ENCODE measurements at regions not wholly inside any gene's neighbourhood (a gene's known extent, or its start where the extent isn't known, plus 50 kb on each side); places are given as distances from the start of the nearest gene placed in this dataset.

DNA sequence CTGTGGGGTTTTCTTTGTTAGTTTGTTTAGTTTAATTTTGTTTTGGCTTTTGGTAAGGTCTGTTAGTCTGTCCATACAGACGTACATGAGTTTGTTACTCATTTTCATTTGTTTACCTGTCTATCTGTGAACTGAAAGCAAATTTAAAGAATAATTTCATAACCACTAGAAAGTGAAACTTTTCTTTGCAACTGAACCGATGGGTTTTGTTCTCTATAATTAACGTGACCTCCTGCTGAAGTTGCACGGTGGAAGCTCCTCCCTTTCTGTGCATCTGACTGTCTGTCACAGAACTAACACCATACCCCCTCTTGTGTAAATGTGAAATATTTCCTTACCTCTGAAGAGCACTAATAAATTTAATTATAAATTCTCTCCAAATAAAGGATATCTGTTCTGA, 595.5 kb downstream of the GALC start:
- intact Hi-C loops (cut with micrococcal nuclease; ENCODE audit: unreplicated experiment) (no loop called here), in situ Hi-C loops (cut with MboI) (no loop called here)
- Histone ChIP-seq H3K27me3 (replicated peaks in 1 of 2; ENCODE audit: control insufficient read depth in 2 of 2, insufficient read depth in 2 of 2, low read length in 1 of 2) (no peaks in the 10 kb centered on the region), H3K4me3 (no peak overlapping the region), H3K4me2 (ENCODE audit: control insufficient read depth, insufficient read depth) (no peak overlapping the region), H3K4me1 (ENCODE audit: control insufficient read depth, insufficient read depth, low read length) (no peaks in the 10 kb centered on the region), H3K9me3 (replicated peaks; ENCODE audit: control insufficient read depth, insufficient read depth, low read length) (no peaks in the 10 kb centered on the region), H3K27ac (ENCODE audit: control insufficient read depth, insufficient read depth) (no peak overlapping the region), H3K79me2 (ENCODE audit: control insufficient read depth, insufficient read depth, low read length) (no peaks in the 10 kb centered on the region), H4K20me1 (ENCODE audit: control insufficient read depth, insufficient read depth) (no peaks in the 10 kb centered on the region), H3K9ac (ENCODE audit: control insufficient read depth, insufficient read depth, low read length) (no peak overlapping the region), H3K36me3 (ENCODE audit: control insufficient read depth in 2 of 2, insufficient read depth in 2 of 2, low read length in 1 of 2) (no peaks in the 10 kb centered on the region), H2AFZ (ENCODE audit: control insufficient read depth, low read depth, low read length) (no peak overlapping the region)
- ATAC-seq (peak; percentile 95), FAIRE-seq (no peak), DNase-seq (ENCODE audit: low read depth, low spot score) (no peak)
- ChIA-PET RAD21 (ENCODE audit: unreplicated experiment) (interaction anchor here (1.0 kb wide), 1 partner anchor 218 kb away, joined by 3 read pairs; no protein-coding TSS in a partner anchor), CTCF (interaction anchor here (1.0 to 1.6 kb wide), 3 partner anchors 10 to 348 kb away, joined by 3 read pairs; no protein-coding TSS in a partner anchor), SMC1A (ENCODE audit: uncharacterized antibody, unreplicated experiment) (interaction anchor here (0.6 to 1.2 kb wide), 5 partner anchors 8 to 1335 kb away, joined by 3 read pairs; no protein-coding TSS in a partner anchor), POLR2A (no interaction called here)
- no TSS peak for BruUV-seq (replicated peaks)
- WGBS (ENCODE audit: insufficient coverage, insufficient replicate concordance, low lambda C conversion rate, missing lambda C conversion rate) = 23% methylated on average over 4 of the region's 4 CpGs
- no peak for TF ChIP-seq NFXL1 (IDR thresholded peaks at IDR 0.05; ENCODE audit: borderline replicate concordance)
- TF ChIP-seq SUZ12 (IDR thresholded peaks at IDR 0.05; ENCODE audit: unreplicated experiment) = no peak
- peak; percentile 24; the same call in 1 of the 2 replicates for TF ChIP-seq ATF7 (IDR thresholded peaks at IDR 0.05; ENCODE audit: low read depth)
- no peak for TF ChIP-seq CEBPB (IDR thresholded peaks at IDR 0.05; ENCODE audit: borderline replicate concordance in 1 of 2, low read depth in 2 of 2, low read length in 2 of 2)
- no peak for TF ChIP-seq BMI1 (IDR thresholded peaks at IDR 0.05; ENCODE audit: borderline replicate concordance)
- TF ChIP-seq RELA (IDR thresholded peaks at IDR 0.05; ENCODE audit: borderline replicate concordance, partially characterized antibody) = no peak
- TF ChIP-seq ZNF24 (IDR thresholded peaks at IDR 0.05) = no peak
- TF ChIP-seq, protein P1, sequence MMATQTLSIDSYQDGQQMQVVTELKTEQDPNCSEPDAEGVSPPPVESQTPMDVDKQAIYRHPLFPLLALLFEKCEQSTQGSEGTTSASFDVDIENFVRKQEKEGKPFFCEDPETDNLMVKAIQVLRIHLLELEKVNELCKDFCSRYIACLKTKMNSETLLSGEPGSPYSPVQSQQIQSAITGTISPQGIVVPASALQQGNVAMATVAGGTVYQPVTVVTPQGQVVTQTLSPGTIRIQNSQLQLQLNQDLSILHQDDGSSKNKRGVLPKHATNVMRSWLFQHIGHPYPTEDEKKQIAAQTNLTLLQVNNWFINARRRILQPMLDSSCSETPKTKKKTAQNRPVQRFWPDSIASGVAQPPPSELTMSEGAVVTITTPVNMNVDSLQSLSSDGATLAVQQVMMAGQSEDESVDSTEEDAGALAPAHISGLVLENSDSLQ (IDR thresholded peaks at IDR 0.05) = peak; percentile 89
- TF ChIP-seq, protein P2, sequence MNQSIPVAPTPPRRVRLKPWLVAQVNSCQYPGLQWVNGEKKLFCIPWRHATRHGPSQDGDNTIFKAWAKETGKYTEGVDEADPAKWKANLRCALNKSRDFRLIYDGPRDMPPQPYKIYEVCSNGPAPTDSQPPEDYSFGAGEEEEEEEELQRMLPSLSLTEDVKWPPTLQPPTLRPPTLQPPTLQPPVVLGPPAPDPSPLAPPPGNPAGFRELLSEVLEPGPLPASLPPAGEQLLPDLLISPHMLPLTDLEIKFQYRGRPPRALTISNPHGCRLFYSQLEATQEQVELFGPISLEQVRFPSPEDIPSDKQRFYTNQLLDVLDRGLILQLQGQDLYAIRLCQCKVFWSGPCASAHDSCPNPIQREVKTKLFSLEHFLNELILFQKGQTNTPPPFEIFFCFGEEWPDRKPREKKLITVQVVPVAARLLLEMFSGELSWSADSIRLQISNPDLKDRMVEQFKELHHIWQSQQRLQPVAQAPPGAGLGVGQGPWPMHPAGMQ (IDR thresholded peaks at IDR 0.05; ENCODE audit: borderline replicate concordance) = no peak
- TF ChIP-seq CHD1 (IDR thresholded peaks at IDR 0.05; ENCODE audit: low read depth, low read length) = no peak
- TF ChIP-seq, protein P3, sequence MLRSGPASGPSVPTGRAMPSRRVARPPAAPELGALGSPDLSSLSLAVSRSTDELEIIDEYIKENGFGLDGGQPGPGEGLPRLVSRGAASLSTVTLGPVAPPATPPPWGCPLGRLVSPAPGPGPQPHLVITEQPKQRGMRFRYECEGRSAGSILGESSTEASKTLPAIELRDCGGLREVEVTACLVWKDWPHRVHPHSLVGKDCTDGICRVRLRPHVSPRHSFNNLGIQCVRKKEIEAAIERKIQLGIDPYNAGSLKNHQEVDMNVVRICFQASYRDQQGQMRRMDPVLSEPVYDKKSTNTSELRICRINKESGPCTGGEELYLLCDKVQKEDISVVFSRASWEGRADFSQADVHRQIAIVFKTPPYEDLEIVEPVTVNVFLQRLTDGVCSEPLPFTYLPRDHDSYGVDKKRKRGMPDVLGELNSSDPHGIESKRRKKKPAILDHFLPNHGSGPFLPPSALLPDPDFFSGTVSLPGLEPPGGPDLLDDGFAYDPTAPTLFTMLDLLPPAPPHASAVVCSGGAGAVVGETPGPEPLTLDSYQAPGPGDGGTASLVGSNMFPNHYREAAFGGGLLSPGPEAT (IDR thresholded peaks at IDR 0.05; ENCODE audit: low read depth) = no peak
- TF ChIP-seq, protein P4, sequence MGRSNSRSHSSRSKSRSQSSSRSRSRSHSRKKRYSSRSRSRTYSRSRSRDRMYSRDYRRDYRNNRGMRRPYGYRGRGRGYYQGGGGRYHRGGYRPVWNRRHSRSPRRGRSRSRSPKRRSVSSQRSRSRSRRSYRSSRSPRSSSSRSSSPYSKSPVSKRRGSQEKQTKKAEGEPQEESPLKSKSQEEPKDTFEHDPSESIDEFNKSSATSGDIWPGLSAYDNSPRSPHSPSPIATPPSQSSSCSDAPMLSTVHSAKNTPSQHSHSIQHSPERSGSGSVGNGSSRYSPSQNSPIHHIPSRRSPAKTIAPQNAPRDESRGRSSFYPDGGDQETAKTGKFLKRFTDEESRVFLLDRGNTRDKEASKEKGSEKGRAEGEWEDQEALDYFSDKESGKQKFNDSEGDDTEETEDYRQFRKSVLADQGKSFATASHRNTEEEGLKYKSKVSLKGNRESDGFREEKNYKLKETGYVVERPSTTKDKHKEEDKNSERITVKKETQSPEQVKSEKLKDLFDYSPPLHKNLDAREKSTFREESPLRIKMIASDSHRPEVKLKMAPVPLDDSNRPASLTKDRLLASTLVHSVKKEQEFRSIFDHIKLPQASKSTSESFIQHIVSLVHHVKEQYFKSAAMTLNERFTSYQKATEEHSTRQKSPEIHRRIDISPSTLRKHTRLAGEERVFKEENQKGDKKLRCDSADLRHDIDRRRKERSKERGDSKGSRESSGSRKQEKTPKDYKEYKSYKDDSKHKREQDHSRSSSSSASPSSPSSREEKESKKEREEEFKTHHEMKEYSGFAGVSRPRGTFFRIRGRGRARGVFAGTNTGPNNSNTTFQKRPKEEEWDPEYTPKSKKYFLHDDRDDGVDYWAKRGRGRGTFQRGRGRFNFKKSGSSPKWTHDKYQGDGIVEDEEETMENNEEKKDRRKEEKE (IDR thresholded peaks at IDR 0.05) = no peak
- TF ChIP-seq RB1 (IDR thresholded peaks at IDR 0.05; ENCODE audit: borderline replicate concordance) = no peak
- no peak for TF ChIP-seq NFIC (IDR thresholded peaks at IDR 0.05; ENCODE audit: low read depth, low read length)
- TF ChIP-seq MTA2 (IDR thresholded peaks at IDR 0.05; ENCODE audit: low read depth) = peak; percentile 66; the same call in 1 of the 2 replicates
- no peak for TF ChIP-seq KAT2A (conservative IDR thresholded peaks at IDR 0.05; ENCODE audit: control insufficient read depth, low read depth, low read length)
- no peak for TF ChIP-seq EP300 (IDR thresholded peaks at IDR 0.05; ENCODE audit: borderline replicate concordance in 1 of 2, control insufficient read depth in 1 of 2, low read depth in 2 of 2, low read length in 2 of 2)
- TF ChIP-seq BHLHE40 (IDR thresholded peaks at IDR 0.05; ENCODE audit: borderline replicate concordance in 1 of 2, low read depth in 2 of 2, low read length in 1 of 2) = peak; percentile 56 to 66; a peak in 2 of 4 replicates
